ENCODE measurements at regions not wholly inside any gene's neighbourhood (a gene's known extent, or its start where the extent isn't known, plus 50 kb on each side); places are given as distances from the start of the nearest gene placed in this dataset.

- no peak for DNase-seq
Observed at GRCh38 chr7:112877691-112878460, 87.7 kb upstream of the TMEM168 start.

GRCh38 chr7:112876877-112877276 is 86.7 kb upstream of the TMEM168 start:
- no peak for DNase-seq

GRCh38 chr7:112874909-112875308 is 84.7 kb upstream of the TMEM168 start:
- DNase-seq, result no peak

- no peak for DNase-seq
Observed at GRCh38 chr7:112873831-112874553, 83.8 kb upstream of the TMEM168 start.

GRCh38 chr7:112869111-112869774 is 79.0 kb upstream of the TMEM168 start:
- peak; percentile 18 to 32 for DNase-seq

- DNase-seq, result no peak
Observed at GRCh38 chr7:112868609-112869008, 78.4 kb upstream of the TMEM168 start.

- no peak for DNase-seq
Observed at GRCh38 chr7:112866424-112866823, 76.2 kb upstream of the TMEM168 start.

GRCh38 chr7:112864380-112864779 is 74.2 kb upstream of the TMEM168 start:
- DNase-seq, result no peak

GRCh38 chr7:112858838-112859237 is 68.6 kb upstream of the TMEM168 start:
- no peak for DNase-seq

- no peak for DNase-seq
Observed at GRCh38 chr7:112855227-112855626, 65.0 kb upstream of the TMEM168 start.

GRCh38 chr7:112854169-112854568 is 64.0 kb upstream of the TMEM168 start:
- no peak for DNase-seq

GRCh38 chr7:112853422-112853821 is 63.2 kb upstream of the TMEM168 start:
- DNase-seq, result no peak

- DNase-seq, result no peak
Observed at GRCh38 chr7:112843151-112843550, 53.0 kb upstream of the TMEM168 start.

All from NCI-H1930 (cell line).